ENCODE measurements at regions not wholly inside any gene's neighbourhood (a gene's known extent, or its start where the extent isn't known, plus 50 kb on each side); places are given as distances from the start of the nearest gene placed in this dataset.

GRCh38 chr10:113225903-113226302, 275.9 kb downstream of the TCF7L2 start:
- TF ChIP-seq, protein P1, sequence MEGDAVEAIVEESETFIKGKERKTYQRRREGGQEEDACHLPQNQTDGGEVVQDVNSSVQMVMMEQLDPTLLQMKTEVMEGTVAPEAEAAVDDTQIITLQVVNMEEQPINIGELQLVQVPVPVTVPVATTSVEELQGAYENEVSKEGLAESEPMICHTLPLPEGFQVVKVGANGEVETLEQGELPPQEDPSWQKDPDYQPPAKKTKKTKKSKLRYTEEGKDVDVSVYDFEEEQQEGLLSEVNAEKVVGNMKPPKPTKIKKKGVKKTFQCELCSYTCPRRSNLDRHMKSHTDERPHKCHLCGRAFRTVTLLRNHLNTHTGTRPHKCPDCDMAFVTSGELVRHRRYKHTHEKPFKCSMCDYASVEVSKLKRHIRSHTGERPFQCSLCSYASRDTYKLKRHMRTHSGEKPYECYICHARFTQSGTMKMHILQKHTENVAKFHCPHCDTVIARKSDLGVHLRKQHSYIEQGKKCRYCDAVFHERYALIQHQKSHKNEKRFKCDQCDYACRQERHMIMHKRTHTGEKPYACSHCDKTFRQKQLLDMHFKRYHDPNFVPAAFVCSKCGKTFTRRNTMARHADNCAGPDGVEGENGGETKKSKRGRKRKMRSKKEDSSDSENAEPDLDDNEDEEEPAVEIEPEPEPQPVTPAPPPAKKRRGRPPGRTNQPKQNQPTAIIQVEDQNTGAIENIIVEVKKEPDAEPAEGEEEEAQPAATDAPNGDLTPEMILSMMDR (IDR thresholded peaks at IDR 0.05; ENCODE audit: insufficient read depth, low read length): no peak
- TF ChIP-seq, protein P2, sequence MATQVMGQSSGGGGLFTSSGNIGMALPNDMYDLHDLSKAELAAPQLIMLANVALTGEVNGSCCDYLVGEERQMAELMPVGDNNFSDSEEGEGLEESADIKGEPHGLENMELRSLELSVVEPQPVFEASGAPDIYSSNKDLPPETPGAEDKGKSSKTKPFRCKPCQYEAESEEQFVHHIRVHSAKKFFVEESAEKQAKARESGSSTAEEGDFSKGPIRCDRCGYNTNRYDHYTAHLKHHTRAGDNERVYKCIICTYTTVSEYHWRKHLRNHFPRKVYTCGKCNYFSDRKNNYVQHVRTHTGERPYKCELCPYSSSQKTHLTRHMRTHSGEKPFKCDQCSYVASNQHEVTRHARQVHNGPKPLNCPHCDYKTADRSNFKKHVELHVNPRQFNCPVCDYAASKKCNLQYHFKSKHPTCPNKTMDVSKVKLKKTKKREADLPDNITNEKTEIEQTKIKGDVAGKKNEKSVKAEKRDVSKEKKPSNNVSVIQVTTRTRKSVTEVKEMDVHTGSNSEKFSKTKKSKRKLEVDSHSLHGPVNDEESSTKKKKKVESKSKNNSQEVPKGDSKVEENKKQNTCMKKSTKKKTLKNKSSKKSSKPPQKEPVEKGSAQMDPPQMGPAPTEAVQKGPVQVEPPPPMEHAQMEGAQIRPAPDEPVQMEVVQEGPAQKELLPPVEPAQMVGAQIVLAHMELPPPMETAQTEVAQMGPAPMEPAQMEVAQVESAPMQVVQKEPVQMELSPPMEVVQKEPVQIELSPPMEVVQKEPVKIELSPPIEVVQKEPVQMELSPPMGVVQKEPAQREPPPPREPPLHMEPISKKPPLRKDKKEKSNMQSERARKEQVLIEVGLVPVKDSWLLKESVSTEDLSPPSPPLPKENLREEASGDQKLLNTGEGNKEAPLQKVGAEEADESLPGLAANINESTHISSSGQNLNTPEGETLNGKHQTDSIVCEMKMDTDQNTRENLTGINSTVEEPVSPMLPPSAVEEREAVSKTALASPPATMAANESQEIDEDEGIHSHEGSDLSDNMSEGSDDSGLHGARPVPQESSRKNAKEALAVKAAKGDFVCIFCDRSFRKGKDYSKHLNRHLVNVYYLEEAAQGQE (IDR thresholded peaks at IDR 0.05; ENCODE audit: insufficient replicate concordance, low read depth): no peak
- no peak for TF ChIP-seq POLR2AphosphoS5 (IDR thresholded peaks at IDR 0.05; ENCODE audit: low read depth)

Measured in HL-60 (cell line).